ENCODE measurements at regions not wholly inside any gene's neighbourhood (a gene's known extent, or its start where the extent isn't known, plus 50 kb on each side); places are given as distances from the start of the nearest gene placed in this dataset.

DNA sequence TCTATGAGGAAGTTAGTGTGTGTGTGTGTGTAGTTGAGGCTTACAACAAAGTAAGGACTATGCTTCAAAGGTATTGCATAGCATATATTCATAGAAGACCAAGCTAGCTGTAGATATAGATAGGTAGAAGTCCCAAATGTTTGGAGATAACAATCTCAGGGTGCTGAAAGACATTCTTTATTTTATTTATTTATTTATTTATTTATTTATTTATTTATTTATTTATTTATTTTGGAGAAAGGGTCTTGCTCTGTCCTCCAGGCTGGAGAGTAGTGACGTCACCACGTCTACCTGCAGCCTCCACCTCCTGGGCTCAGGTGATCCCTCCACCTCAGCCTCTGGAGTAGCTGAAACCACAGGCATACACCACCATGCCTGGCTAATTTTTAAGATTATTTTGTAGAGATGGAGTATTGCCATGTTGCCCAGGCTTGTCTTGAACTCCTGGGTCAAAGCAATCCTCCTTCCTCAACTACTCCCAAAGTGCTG, 284.6 kb upstream of the KIF2B start:
- no peaks in the 10 kb centered on the region for H3K9me3 Mint-ChIP-seq (ENCODE audit: low read depth)
- DNase-seq (ENCODE audit: low spot score): no peak
- no peak overlapping the region for H3K27ac Mint-ChIP-seq (ENCODE audit: unreplicated experiment)
- H3K4me3 Mint-ChIP-seq (ENCODE audit: unreplicated experiment): no peak overlapping the region
- peaks cover 4% of the 10 kb centered on the region for H3K27me3 Mint-ChIP-seq (ENCODE audit: low read depth)
- TF ChIP-seq, protein P1, sequence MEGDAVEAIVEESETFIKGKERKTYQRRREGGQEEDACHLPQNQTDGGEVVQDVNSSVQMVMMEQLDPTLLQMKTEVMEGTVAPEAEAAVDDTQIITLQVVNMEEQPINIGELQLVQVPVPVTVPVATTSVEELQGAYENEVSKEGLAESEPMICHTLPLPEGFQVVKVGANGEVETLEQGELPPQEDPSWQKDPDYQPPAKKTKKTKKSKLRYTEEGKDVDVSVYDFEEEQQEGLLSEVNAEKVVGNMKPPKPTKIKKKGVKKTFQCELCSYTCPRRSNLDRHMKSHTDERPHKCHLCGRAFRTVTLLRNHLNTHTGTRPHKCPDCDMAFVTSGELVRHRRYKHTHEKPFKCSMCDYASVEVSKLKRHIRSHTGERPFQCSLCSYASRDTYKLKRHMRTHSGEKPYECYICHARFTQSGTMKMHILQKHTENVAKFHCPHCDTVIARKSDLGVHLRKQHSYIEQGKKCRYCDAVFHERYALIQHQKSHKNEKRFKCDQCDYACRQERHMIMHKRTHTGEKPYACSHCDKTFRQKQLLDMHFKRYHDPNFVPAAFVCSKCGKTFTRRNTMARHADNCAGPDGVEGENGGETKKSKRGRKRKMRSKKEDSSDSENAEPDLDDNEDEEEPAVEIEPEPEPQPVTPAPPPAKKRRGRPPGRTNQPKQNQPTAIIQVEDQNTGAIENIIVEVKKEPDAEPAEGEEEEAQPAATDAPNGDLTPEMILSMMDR (IDR thresholded peaks at IDR 0.05): no peak
- H3K36me3 Mint-ChIP-seq (ENCODE audit: low read depth): no peaks in the 10 kb centered on the region
- peaks cover 3% of the 10 kb centered on the region for H3K4me1 Mint-ChIP-seq (ENCODE audit: low read depth)

DNA sequence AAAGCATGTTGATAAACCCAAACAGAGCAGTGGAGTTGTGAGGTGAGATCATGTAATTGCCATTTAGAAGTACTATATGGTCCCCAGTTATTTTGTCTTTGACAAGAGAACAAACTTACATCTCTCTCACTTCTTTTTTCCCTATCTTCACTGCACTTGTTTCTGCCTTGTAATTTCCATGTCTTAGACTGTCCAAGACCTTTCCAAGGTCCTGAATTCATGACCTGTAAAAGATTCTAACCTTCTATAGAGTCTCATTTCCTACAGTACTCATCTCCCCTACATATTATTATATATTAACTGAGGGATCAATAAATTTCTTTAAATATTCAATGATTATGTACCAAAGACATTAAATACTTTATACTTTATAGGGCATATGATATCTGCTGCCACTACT, 295.3 kb upstream of the KIF2B start:
- Mint-ChIP-seq H3K27ac (ENCODE audit: unreplicated experiment) (no peak overlapping the region), H3K36me3 (ENCODE audit: low read depth) (peaks cover 2% of the 10 kb centered on the region), H3K9me3 (ENCODE audit: low read depth) (peaks cover 6% of the 10 kb centered on the region), H3K4me1 (ENCODE audit: low read depth) (no peaks in the 10 kb centered on the region), H3K4me3 (ENCODE audit: unreplicated experiment) (no peak overlapping the region), H3K27me3 (ENCODE audit: low read depth) (peaks cover 7% of the 10 kb centered on the region)
- DNase-seq (ENCODE audit: low spot score): no peak
- TF ChIP-seq, protein P1 (IDR thresholded peaks at IDR 0.05): no peak

DNA sequence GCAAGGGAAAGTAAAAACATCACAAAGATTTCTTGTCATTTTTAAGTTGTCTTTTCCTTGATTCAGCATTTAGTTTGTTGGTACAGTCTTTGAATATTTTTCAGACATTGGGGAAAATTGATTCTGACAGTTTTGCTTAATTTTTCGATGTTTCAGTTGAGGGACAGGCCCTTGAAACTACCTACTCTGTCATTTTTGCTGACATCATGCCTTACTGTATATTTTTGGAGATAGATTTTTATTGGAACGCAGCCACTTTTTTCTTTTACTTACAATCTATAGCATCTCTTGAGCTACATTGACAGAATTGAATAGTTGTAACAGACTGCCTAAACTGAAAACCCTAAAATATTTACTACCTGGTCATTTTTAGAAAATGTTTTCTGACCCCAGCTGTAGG, 297.1 kb upstream of the KIF2B start:
- Mint-ChIP-seq H3K4me3 (ENCODE audit: unreplicated experiment) (no peak overlapping the region), H3K4me1 (ENCODE audit: low read depth) (no peaks in the 10 kb centered on the region), H3K27me3 (ENCODE audit: low read depth) (peaks cover 7% of the 10 kb centered on the region), H3K9me3 (ENCODE audit: low read depth) (peaks cover 4% of the 10 kb centered on the region), H3K36me3 (ENCODE audit: low read depth) (peaks cover 2% of the 10 kb centered on the region), H3K27ac (ENCODE audit: unreplicated experiment) (no peak overlapping the region)
- TF ChIP-seq, protein P1 (IDR thresholded peaks at IDR 0.05): no peak
- DNase-seq (ENCODE audit: low spot score): no peak

DNA sequence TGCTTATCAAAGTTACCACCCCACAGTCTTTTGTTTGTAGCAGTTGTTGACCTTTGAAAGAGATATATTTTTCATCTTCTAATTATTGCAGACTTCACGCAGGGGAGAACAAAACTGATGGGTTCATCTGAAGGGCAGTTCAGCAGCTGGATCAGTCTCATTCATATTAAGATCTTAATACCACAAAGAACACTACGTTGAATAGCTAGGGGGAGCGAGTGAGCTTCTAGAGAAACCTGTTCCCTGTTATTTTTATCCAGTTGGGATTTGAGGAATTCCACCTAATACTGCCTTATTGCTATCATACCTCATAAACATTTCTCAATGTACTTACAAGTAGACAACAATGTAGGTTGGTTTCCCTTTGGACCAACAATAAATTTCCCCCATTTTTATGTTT, 306.1 kb upstream of the KIF2B start:
- Mint-ChIP-seq H3K4me3 (ENCODE audit: unreplicated experiment) (no peak overlapping the region), H3K27me3 (ENCODE audit: low read depth) (peaks cover 2% of the 10 kb centered on the region), H3K36me3 (ENCODE audit: low read depth) (peaks cover 2% of the 10 kb centered on the region), H3K4me1 (ENCODE audit: low read depth) (no peaks in the 10 kb centered on the region), H3K9me3 (ENCODE audit: low read depth) (peaks cover 11% of the 10 kb centered on the region), H3K27ac (ENCODE audit: unreplicated experiment) (no peak overlapping the region)
- TF ChIP-seq, protein P1 (IDR thresholded peaks at IDR 0.05): peak; percentile 72
- no peak for DNase-seq (ENCODE audit: low spot score)

DNA sequence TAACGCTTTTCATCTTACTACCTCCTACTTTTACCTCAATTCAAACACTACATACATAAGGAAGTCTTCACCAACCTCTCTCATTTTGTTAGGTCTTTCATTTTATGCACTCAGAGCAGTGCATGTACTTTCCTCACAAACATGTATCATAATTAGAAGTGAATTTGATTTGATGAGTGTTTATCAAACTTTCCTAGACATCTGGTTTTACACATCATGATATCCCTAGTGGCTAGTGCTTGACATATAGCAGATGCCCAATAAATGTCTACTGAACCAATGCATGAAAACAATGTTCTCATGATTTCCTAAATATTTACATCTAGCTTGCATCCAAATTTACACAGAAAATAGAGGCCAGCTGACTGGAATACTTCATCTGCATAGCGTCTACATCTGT, 323.4 kb upstream of the KIF2B start:
- Mint-ChIP-seq H3K4me1 (ENCODE audit: low read depth) (no peaks in the 10 kb centered on the region), H3K27me3 (ENCODE audit: low read depth) (no peaks in the 10 kb centered on the region), H3K27ac (ENCODE audit: unreplicated experiment) (no peak overlapping the region), H3K36me3 (ENCODE audit: low read depth) (peaks cover 1% of the 10 kb centered on the region), H3K4me3 (ENCODE audit: unreplicated experiment) (no peak overlapping the region), H3K9me3 (ENCODE audit: low read depth) (peaks cover 6% of the 10 kb centered on the region)
- no peak for DNase-seq (ENCODE audit: low spot score)
- TF ChIP-seq, protein P1 (IDR thresholded peaks at IDR 0.05): no peak

Measured in chondrocyte (in vitro differentiated cells).